T-helper 1 cell treated with Interleukin-12 subunit alpha and Interleukin-12 subunit beta and Interleukin-4 antibody, amounts not matched to agents 30 μg/mL and 1 μg/mL, for 36 hours (primary cell): ENCODE measurements at regions not wholly inside any gene's neighbourhood (a gene's known extent, or its start where the extent isn't known, plus 50 kb on each side); places are given as distances from the start of the nearest gene placed in this dataset.
A peak's percentile ranks its signal among the peaks of the same experiment; 100 is the strongest.
"Not testable (repeated sequence)": the region's sequence is repeated elsewhere in the genome, so short reads cannot be mapped to it uniquely, and the experiment has no call there.

Experiments
- H3K27ac Mint-ChIP-seq: one replicate; pipeline ENCODE4 v1.8.0; 2021; ENCODE audit warnings: mild to moderate bottlenecking, mixed read lengths
- H3K27me3 Mint-ChIP-seq: one replicate; pipeline ENCODE4 v1.8.0; 2021; ENCODE audit warnings: low read depth, mixed read lengths
- H3K36me3 Mint-ChIP-seq: one replicate; pipeline ENCODE4 v1.8.0; 2021; ENCODE audit warnings: low read depth, mixed read lengths
- H3K4me1 Mint-ChIP-seq: one replicate; pipeline ENCODE4 v1.8.0; 2021; ENCODE audit warnings: low read depth, mixed read lengths
- H3K4me3 Mint-ChIP-seq: one replicate; pipeline ENCODE4 v1.8.0; 2021; ENCODE audit warnings: mild to moderate bottlenecking, moderate library complexity, mixed read lengths
- H3K9me3 Mint-ChIP-seq: one replicate; pipeline ENCODE4 v1.8.0; 2021; ENCODE audit warnings: mixed read lengths

DNA sequence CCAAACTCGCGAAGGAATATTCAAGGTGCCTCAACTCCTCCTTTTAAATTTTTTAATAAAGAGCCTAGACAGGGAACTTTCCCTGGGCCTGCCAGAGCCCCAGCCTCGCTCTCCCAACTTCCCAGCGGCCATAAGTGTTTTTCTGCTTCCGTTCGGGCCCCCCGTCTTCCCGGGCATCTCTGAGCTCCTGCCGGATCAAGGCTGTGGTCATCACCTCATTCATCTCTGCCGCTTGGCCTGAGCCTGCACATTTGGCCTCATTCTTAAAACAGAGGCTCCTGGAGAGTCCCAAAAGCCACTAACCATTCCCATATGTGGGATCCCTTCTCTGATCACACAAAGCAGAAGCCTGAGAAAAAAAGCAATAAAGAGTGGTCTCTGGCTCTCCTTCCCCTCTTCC, 969.1 kb upstream of the DEFB115 start:
- Mint-ChIP-seq H3K9me3 (no peaks in the 10 kb centered on the region), H3K36me3 (peaks cover 8% of the 10 kb centered on the region), H3K27me3 (peaks cover 2% of the 10 kb centered on the region), H3K4me3 (no peak overlapping the region), H3K27ac (peak overlapping the region; percentile 31), H3K4me1 (peaks cover 36% of the 10 kb centered on the region)

DNA sequence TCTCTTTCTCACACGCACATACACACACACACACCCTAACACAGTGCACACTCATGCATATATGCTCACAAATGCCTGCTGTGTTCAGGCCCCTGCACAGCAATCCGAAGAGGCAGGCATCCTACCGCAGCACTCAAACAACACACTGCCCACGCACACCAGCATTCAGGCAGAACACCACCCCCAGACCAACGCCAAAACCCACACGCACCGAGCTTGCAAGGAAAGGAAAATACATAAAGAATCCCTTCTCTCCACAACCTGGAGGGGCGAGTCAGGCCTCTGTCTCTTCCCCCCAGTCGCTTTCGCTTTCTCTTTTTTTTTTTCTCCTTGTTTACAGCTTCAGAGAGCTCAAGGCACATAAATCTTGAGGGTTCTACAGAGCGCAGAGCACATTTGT, 968.4 kb upstream of the DEFB115 start:
- not testable (repeated sequence) for H3K27me3 Mint-ChIP-seq

DNA sequence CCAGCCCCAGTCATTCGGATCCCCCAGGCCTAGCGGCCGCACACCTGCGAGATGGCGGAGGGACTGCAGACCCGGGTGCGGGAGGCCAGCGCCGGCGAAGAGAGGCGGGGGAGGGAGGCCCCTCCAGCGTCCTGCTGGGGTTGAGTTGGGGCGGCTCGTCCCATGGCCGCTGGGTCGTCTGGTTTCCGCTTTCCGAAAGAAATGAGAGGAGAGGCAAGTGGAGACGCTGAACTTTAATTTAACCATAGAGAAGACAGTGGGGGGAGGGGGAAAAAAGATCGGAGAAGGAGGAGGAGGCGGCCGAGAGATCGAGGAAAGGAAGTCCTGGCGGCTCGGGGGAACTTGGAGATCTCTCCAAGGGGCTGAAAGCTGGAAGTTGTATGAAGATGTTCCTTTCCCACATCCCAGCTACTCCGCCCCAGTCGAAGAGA, 967.7 kb upstream of the DEFB115 start:
- H3K36me3 Mint-ChIP-seq, H3K27me3 Mint-ChIP-seq: not testable (repeated sequence)
- peak overlapping the region; percentile 84 for H3K4me3 Mint-ChIP-seq

More for the DNA sequence above, 968.4 kb upstream of the DEFB115 start:
- Mint-ChIP-seq H3K4me3 (peak overlapping the region; percentile 84), H3K27ac (peak overlapping the region; percentile 81), H3K4me1 (peaks cover 33% of the 10 kb centered on the region)
- not testable (repeated sequence) for H3K9me3 Mint-ChIP-seq, H3K36me3 Mint-ChIP-seq

DNA sequence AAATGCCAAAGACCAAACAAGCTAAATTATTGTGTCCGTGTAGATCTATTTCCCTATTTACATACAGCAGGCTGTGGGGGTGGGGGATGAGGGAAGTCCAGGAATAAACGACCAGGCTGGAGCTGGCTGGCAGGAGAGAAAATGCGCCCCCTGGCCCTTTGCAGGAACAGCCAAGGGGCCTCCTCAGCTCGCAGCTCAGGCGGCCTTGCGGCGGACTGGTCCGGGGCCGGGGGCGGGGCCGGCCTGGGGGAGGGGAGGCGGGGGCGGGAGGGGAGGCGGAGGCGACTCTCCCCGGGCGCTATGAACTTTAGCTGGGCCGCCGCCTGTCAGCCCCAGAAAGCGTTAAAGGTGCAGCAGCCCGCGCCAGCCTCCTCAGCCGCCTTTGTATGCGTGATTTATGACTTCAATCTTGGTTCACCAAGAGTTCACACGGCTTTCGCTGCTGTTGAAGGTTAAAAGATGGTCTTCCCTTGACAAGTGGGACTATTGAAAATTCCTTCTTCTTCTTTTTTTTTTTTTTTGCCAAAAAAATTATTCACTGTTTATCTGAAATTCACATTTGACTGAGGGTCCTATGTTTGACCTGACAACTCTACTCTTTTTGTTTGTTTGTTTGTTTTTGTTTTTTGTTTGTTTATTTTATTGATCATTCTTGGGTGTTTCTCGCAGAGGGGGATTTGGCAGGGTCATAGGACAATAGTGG, 967.0 kb upstream of the DEFB115 start:
- peaks cover 25% of the 10 kb centered on the region for H3K4me1 Mint-ChIP-seq
- H3K9me3 Mint-ChIP-seq, H3K27me3 Mint-ChIP-seq, H3K36me3 Mint-ChIP-seq: not testable (repeated sequence)
- peak overlapping the region; percentile 84 for H3K27ac Mint-ChIP-seq
- peak overlapping the region; percentile 84 for H3K4me3 Mint-ChIP-seq

More for the DNA sequence above, 967.7 kb upstream of the DEFB115 start:
- peaks cover 28% of the 10 kb centered on the region for H3K4me1 Mint-ChIP-seq
- peak overlapping the region; percentile 81 for H3K27ac Mint-ChIP-seq
- H3K9me3 Mint-ChIP-seq, result not testable (repeated sequence)

DNA sequence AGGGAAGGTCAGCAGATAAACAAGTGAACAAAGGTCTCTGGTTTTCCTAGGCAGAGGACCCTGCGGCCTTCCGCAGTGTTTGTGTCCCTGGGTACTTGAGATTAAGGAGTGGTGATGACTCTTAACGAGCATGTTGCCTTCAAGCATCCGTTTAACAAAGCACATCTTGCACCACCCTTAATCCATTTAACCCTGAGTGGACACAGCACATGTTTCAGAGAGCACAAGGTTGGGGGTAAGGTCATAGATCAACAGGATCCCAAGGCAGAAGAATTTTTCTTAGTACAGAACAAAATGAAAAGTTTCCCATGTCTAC, 966.4 kb upstream of the DEFB115 start:
- peak overlapping the region; percentile 81 for H3K4me3 Mint-ChIP-seq
- peaks cover 23% of the 10 kb centered on the region for H3K4me1 Mint-ChIP-seq
- H3K27me3 Mint-ChIP-seq, H3K9me3 Mint-ChIP-seq, H3K36me3 Mint-ChIP-seq: not testable (repeated sequence)
- H3K27ac Mint-ChIP-seq, result peak overlapping the region; percentile 84

DNA sequence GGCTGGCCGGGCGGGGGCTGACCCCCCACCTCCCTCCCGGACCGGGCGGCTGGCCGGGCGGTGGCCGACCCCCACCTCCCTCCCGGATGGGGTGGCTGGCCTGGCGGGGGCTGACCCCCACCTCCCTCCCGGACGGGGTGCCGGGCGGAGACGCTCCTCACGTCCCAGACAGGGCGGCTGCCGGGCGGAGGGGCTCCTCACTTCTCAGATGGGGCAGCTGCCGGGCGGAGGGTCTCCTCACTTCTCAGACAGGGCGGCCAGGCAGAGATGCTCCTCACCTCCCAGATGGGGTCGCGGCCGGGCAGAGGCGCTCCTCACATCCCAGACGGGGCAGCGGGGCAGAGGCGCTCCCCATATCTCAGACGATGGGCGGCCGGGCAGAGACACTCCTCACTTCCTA, 965.8 kb upstream of the DEFB115 start:
- not testable (repeated sequence) for H3K36me3 Mint-ChIP-seq, H3K4me3 Mint-ChIP-seq, H3K27ac Mint-ChIP-seq, H3K9me3 Mint-ChIP-seq
- peaks cover 14% of the 10 kb centered on the region for H3K27me3 Mint-ChIP-seq
- H3K4me1 Mint-ChIP-seq, result peaks cover 21% of the 10 kb centered on the region

DNA sequence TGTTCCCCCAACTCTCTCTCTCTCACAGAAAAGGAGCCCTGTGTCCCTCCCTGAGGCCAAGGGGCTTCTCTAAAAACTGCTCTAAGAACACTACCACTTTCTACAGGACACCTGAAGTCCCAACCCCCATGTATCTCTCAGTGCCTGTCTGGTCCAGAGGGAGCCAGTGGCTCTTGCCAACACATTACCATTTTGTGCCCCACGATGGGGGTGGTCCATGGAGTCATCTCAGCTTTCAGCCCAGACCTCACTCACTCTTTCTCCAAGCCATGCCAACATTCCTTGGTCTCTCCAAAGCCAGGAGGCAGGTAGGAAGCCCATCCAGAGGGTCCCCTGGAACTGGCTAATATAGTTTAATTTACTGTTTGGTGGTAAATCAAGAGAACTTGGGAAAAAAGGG, 962.1 kb upstream of the DEFB115 start:
- H3K9me3 Mint-ChIP-seq, H3K4me3 Mint-ChIP-seq, H3K4me1 Mint-ChIP-seq, H3K36me3 Mint-ChIP-seq, H3K27ac Mint-ChIP-seq: not testable (repeated sequence)
- H3K27me3 Mint-ChIP-seq, result peaks cover 30% of the 10 kb centered on the region

DNA sequence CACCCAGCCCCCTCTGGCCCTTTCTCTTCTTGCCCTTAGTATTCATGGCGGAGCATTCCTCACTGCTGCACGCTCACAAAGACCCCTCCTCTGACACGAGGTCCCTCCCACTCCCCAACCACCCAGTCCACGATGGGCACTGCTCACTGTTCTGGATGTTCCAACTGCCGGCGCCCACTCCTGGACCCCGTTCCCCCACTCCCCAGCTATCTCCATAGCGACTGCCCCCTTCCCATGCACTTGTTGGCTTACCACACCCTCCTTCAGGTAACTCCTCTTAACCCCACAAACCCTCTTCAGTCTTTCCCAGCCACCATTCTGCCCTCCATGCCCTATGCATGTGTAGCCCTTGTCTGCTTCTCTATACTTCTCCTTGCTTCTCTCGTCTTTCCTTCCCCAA, 961.5 kb upstream of the DEFB115 start:
- H3K27me3 Mint-ChIP-seq, result peaks cover 34% of the 10 kb centered on the region
- H3K36me3 Mint-ChIP-seq, H3K9me3 Mint-ChIP-seq, H3K4me1 Mint-ChIP-seq, H3K4me3 Mint-ChIP-seq, H3K27ac Mint-ChIP-seq: not testable (repeated sequence)

DNA sequence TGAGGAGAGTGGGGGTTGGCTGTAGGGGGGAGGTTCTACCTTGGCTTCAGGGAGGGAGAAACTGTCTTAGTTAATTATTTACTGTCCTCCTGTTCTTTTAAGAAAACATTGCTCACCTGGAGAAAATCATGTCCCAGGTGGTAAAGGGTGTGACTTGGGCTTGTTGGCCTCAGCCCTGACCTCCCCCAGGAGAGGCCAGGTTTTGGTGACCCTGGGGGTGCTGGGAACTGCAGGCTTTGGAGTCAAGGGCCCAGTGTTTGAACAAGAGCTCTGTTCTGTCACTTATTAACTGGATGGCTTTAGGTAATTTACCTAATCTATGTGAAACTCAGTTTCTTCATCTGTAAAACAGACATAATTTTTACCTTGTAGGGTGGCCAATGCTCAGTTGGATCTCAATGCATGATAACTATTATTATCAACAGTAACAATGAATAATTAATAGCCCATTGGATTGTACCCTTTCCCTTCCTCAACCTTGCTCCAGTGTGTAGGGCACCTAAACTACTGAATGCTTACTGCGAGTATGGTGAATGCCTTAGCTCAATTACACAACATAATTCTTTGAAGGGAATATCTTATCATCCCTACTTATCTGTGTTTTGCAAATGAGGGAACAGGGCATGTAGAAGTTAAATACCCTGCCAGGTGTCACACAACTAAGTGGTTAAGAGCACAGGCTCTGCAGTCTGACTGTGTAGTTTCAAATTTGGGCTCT, 959.4 kb upstream of the DEFB115 start:
- not testable (repeated sequence) for H3K9me3 Mint-ChIP-seq, H3K27ac Mint-ChIP-seq, H3K36me3 Mint-ChIP-seq, H3K4me3 Mint-ChIP-seq
- H3K27me3 Mint-ChIP-seq, result peaks cover 38% of the 10 kb centered on the region
- peaks cover 12% of the 10 kb centered on the region for H3K4me1 Mint-ChIP-seq

DNA sequence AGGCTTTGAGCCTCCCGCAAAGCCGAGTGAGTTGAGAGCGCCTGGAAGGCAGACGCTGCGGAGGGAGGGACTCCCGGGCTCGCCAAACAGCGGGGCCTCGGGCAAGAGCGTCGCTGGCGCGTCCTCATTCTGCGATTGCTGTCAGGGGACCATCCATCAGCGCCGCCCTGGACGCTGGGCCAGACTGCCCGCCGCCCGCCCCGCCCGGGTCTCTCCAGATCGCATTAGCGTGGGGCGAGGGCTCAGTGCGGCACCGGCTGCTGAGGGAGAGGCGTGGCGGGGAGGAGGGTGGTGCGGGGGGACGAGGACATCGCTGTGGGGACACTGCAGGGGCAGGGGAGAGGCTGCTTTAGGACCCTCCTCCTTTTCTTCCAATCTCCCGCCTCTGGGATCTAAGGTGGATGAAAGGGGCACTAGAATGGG, 957.2 kb upstream of the DEFB115 start:
- peaks cover 12% of the 10 kb centered on the region for H3K4me1 Mint-ChIP-seq
- H3K4me3 Mint-ChIP-seq, result peak overlapping the region; percentile 68
- H3K27me3 Mint-ChIP-seq, result peaks cover 31% of the 10 kb centered on the region
- not testable (repeated sequence) for H3K27ac Mint-ChIP-seq, H3K36me3 Mint-ChIP-seq, H3K9me3 Mint-ChIP-seq

DNA sequence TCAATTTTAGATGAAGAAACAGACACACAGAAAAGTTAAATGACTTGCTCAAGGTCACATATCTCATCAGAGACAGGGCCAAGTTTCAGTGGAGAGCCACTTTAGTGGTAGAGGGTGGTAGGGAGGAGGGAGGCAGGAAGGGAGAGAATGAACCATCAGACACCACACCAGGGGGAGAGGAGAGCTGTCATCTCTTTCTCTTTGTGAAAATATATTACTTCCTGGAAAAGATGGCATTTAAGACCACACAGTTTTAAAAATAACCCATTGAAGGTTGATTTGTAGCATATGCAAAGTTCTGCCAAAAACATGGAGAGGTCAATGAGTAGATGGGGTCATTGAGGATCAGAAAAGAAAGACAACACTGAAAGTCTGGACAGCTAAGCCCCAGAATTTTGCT, 954.7 kb upstream of the DEFB115 start:
- H3K4me3 Mint-ChIP-seq, H3K27ac Mint-ChIP-seq, H3K9me3 Mint-ChIP-seq, H3K36me3 Mint-ChIP-seq: not testable (repeated sequence)
- Mint-ChIP-seq H3K4me1 (peaks cover 12% of the 10 kb centered on the region), H3K27me3 (peaks cover 24% of the 10 kb centered on the region)

DNA sequence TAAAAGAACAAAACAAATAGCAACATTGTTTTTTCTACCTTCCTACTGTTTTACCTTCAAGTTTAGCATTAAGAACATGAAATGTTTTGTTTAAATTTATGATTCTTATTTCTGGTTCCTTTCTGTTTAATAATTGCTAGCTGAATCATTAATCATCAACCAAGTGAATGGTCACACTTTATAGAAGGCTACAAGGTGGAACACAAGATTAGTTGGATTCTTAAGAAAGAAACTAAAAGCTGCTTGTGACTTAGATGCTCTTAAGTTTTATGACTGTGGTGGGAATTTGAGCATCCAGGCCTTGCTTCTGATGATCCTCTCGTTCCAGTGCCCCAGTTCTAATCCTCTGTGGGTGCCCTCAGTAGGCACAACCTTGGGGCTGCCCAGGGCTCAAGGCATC, 947.5 kb upstream of the DEFB115 start:
- H3K9me3 Mint-ChIP-seq, H3K4me1 Mint-ChIP-seq, H3K4me3 Mint-ChIP-seq, H3K36me3 Mint-ChIP-seq, H3K27me3 Mint-ChIP-seq, H3K27ac Mint-ChIP-seq: not testable (repeated sequence)

DNA sequence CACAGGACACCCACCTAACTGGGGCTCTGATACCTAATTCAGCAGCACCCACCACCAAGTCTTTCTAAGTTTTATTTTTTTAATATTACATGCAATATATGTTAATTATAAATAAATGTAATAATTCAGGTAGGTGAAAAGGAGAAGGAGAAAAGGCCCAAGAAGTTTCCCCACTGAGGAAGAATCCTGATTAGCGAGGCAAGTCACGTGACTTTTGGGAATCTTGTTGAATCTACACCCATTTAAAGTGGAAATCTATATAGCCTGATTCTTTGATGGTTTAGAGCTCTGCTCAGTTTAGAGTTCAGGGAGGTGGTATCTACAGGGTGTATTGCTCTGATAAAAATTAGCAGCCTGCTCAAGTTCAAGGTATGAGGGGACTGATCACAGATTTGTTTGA, 947.1 kb upstream of the DEFB115 start:
- H3K27me3 Mint-ChIP-seq, H3K4me1 Mint-ChIP-seq, H3K27ac Mint-ChIP-seq, H3K9me3 Mint-ChIP-seq, H3K4me3 Mint-ChIP-seq, H3K36me3 Mint-ChIP-seq: not testable (repeated sequence)

DNA sequence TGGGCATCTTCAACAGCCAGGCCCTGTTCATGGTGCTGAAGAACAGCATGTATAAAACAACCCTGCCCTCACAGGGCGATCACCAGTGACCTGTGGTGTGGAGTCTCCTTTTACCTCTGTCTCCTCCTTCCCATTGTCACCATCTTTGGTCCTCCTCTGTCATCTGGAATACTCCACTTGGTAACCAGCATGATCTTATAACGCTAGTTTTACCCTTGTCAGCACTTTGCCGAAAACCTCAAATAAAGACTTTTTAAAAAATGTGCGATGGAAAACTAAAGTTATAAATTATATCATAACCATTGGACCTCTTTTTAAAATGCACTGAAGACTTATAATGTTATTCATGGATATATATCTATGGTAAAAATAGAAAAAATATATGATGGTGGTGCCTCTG, 945.2 kb upstream of the DEFB115 start:
- not testable (repeated sequence) for H3K9me3 Mint-ChIP-seq

DNA sequence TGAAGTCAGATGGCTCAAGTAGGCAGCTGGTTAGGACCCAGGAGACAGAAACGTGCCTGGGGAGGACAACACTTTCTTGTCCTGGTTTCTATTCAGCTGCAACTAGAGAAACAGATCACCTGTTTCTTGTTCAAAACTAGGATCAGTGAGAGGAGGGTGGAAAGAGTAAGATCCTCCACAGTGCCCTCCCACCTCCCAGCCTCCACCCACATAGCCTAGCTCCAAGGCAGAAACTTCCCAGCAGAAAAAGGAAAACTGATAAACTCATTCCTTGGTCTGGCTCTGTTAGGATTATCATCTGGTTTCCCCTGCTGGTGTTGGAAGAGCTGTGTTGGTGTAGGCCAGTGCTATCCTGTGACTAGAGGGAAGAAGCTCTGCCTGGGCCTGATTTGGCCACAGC, 943.8 kb upstream of the DEFB115 start:
- H3K4me3 Mint-ChIP-seq, H3K36me3 Mint-ChIP-seq, H3K27ac Mint-ChIP-seq, H3K9me3 Mint-ChIP-seq, H3K4me1 Mint-ChIP-seq: not testable (repeated sequence)
- peaks cover 31% of the 10 kb centered on the region for H3K27me3 Mint-ChIP-seq

More for the DNA sequence above, 945.2 kb upstream of the DEFB115 start:
- not testable (repeated sequence) for H3K27ac Mint-ChIP-seq, H3K4me3 Mint-ChIP-seq, H3K36me3 Mint-ChIP-seq, H3K4me1 Mint-ChIP-seq
- peaks cover 21% of the 10 kb centered on the region for H3K27me3 Mint-ChIP-seq

DNA sequence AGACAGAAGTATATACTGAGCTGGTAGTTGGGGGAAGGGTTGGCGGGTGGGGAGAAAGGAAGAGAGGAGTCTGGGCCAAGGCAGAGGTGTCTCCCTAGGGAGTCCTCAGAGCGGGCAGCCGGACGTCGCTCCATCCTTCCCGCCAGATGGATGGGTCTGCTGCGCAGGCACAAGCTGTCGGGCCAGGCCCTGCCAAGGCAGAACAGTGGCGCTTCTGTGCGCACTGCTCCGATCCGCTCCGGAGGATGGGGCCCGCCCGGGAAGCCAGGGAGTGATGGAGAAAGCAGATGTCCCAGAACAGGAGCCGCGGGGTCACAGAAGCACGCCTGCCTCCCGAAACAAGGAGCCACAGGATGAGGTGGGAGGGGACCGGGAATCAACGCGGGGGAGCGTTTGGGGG, 941.4 kb upstream of the DEFB115 start:
- not testable (repeated sequence) for H3K4me1 Mint-ChIP-seq, H3K4me3 Mint-ChIP-seq, H3K9me3 Mint-ChIP-seq, H3K36me3 Mint-ChIP-seq, H3K27ac Mint-ChIP-seq
- H3K27me3 Mint-ChIP-seq, result peaks cover 31% of the 10 kb centered on the region
